NCI-H345 treated with DMSO at 0.1 percent for 48 hours (cell line): ENCODE measurements at regions not wholly inside any gene's neighbourhood (a gene's known extent, or its start where the extent isn't known, plus 50 kb on each side); places are given as distances from the start of the nearest gene placed in this dataset.
"Not testable (repeated sequence)": the region's sequence is repeated elsewhere in the genome, so short reads cannot be mapped to it uniquely, and the experiment has no call there.

Experiments
- DNase-seq: peaks from one replicate; lab custom pipeline; 2025; ENCODE audit not compliant: unreplicated experiment; lab: John Stamatoyannopoulos, UW

- DNase-seq, result no peak
These were observed 91.3 kb upstream of the OGFRL1 start for GRCh38 chr6:71197267-71197666.

DNA sequence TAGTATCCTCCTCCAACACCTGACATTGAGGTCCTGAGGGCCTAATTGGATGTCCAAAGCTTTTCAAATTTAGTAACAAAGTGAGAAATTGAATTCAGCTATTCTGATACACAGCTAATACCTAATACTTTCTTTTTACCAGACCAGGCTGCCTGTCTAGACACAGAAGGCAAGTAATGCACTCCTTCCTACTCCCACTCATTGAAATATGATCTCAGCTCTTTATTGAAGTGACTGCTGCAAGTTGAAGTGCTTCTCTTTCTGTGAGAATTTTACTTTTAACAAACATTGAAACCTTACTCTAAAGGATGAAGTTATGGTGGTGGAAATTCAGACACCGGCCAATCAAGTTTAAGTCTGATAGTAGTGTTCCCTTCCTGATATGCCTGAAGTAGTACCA lies 90.8 kb upstream of the OGFRL1 start:
- no peak for DNase-seq

GRCh38 chr6:71198908-71199307 lies 89.7 kb upstream of the OGFRL1 start:
- no peak for DNase-seq

GRCh38 chr6:71199736-71200135 lies 88.9 kb upstream of the OGFRL1 start:
- DNase-seq, result no peak

DNA sequence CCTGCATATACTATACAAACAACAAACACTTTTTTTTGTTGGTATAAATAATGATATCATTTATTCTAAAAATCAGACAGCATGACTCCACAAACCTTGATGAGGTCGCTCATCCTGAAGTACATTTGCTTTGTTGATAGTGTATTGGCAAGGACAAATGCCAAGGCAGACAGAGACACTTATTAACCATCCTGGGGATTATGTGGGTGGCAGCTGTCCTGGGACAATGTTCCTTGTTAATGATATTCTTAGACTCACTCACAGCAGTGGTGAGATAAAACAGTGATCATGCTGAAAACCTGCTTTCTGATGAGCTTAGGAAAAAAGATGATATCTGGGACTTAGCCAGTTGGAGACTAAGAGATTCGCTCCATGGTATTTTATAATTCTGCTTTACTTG lies 85.4 kb upstream of the OGFRL1 start:
- DNase-seq, result no peak

GRCh38 chr6:71204741-71205140 lies 83.9 kb upstream of the OGFRL1 start:
- no peak for DNase-seq

GRCh38 chr6:71205336-71205956 lies 83.2 kb upstream of the OGFRL1 start:
- DNase-seq, result no peak

DNA sequence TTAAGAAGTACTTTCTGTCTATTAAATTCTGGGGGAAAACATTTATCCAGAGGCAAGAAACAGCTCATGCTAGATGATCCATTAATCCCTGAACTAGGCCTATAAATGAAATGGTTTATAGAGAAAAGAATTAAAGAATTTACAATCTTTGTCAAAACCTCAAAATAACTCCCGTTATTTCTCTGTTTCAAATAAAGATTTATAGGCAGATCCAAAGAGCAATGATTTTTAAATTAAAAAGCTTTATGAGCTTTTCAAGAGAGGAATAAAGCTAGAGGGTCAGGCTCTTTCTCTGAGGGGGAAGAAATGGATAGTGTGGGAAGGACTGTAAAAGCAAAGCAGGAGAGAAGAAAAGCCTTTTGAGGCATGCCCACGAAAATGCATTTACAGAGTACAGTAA lies 82.5 kb upstream of the OGFRL1 start:
- no peak for DNase-seq

DNA sequence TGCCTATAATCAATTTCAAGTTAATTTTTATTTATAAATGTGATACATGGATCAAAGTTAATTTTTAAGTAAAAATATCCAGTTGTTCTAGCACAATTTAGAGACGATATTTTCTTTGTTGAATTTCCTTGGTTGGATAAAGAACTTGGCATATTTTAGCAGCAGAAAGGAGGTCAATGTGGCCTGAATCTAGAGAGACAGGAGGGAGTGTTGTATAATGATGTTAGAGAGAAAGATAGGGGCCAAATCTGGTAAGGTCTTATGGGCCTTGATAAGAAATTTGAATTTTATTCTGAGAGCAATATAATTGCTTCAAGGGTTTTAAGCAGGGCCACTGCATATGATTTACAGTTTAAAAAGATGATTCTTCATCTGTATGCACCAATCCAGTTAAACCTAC lies 79.4 kb upstream of the OGFRL1 start:
- no peak for DNase-seq

DNA sequence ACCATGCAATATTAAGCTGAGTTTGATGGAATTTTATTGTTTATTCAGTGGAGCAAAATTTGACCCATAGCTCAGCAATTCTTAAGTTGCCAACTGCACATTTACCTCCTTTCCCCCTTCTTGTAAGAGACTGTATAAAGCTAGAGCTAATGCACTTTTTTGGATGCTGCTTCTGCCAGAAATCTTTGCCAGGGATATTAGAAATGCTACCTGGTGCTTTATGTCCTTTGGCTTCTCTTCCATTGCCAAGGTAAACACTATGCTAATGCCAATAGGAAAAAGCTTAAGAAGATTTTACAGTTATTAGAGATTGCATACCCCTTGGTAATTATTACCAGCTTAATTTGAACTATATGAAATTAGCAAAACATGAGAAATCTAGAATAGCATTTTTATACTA lies 79.0 kb upstream of the OGFRL1 start:
- DNase-seq, result no peak

DNA sequence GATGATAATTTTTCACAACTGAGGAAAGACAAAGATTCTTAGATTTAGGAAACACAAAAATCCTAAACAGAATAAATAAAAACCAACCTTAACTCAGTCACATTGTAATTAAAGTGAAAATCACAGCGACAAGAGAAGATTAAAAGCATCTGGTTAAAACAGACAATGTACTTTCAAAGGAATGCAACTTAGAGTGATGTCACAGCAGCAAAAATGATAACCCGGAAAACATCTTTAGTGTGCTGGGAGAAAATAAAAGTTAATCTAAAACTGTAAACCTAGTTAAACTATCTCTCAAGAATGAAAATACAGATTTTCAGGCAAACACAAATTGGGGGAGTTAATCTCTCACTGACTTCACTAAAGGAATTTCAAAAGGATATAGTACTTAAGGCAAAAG lies 76.8 kb upstream of the OGFRL1 start:
- no peak for DNase-seq

DNA sequence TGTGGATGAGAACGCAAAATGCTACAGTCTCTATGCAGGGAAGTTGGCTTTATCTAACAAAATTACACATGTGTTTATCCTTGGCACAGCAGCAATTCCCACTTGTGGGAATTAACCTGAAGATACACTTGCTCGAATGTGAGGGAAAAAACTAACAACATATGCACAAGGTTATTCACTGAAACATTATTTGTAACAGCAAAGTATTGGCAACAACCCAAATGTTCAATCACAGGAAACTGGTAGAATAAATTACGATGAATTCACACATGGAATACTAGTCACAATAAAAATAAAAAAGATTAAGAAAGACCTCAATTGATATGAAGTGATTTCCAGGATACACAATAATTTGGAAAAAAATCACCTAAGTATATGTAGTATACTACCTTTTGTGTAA lies 68.1 kb upstream of the OGFRL1 start:
- no peak for DNase-seq

DNA sequence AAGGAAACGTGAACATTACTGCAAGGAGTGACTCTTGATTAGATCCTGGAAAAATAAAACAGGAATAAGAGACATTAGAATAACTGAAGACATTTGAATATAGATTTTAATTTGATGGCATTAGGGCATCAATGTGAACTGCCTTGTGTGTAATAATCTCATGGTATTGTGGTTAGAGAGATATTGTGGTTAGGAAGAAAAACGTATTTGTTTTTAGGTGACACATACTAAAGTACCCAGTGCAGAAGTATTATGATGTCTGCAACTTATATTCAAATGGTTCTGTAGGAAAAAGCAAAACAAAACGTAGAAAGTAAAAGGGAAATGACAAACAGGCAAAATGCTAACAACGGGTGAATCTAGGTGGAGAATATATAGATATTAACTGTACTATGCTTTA lies 65.9 kb upstream of the OGFRL1 start:
- no peak for DNase-seq

GRCh38 chr6:71224011-71224410 lies 64.6 kb upstream of the OGFRL1 start:
- DNase-seq, result no peak

GRCh38 chr6:71226151-71226550 lies 62.5 kb upstream of the OGFRL1 start:
- no peak for DNase-seq

- DNase-seq, result no peak
These were observed 60.1 kb upstream of the OGFRL1 start for GRCh38 chr6:71228461-71229041.

DNA sequence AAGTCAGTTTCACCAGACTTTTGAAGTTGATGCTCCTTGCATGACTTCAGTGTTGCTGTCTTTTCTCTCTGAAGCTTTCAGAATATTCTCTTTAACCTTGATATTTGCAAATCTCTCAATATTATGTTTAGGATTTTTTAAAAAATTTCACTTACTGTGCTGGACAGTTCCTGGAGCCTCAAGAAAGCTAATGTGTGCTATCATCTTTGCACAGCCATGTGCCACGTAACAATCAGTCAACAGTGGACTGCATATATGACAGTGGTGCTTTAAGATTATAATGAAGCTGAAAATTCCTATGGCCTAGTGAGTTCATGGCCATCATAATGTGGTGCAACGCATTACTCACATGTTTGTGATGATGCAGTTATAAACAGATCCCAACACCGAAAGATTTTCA lies 59.1 kb upstream of the OGFRL1 start:
- DNase-seq, result no peak

DNA sequence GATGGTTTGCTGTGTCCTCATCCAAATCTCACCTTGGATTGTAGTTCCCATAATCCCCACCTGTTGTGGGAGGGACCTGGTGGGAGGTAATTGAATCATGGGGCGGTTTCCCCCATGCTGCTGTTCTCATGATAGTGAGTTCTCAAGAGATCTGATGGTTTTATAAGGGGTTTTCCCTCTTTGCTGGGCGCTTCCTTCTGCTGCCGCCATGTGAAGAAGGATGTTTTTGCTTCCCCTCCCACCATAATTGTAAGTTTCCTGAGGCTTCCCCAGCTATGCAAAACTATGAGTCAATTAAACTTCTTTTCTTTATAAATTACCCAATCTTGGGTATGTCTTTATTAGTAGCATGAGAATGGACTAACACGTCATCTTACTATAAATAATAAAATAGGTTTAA lies 55.7 kb upstream of the OGFRL1 start:
- DNase-seq, result not testable (repeated sequence)

DNA sequence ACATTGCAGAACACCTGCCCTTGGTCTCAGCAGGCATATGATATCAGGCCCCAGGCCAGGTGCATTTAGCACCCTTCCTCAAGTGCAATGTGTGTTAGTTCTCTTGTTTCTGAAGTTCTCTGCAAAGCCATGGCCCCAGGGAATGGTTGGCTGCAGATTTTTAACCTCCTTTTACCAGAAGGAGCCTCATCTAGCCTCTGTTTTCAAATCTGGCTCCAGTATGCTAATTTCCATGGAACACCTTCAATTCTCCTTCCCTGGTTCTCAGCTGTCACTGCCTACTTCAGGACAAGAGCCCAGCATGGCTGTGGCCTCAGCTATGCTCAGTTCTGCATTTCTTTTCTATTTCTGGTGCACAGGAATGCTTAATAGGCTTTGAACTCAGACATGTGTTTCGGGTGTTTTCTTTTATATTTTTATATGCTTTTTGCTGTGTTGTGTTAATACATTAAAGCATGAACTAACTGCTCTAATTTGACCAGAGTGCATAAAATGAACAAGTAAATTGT lies 51.6 kb upstream of the OGFRL1 start:
- no peak for DNase-seq

DNA sequence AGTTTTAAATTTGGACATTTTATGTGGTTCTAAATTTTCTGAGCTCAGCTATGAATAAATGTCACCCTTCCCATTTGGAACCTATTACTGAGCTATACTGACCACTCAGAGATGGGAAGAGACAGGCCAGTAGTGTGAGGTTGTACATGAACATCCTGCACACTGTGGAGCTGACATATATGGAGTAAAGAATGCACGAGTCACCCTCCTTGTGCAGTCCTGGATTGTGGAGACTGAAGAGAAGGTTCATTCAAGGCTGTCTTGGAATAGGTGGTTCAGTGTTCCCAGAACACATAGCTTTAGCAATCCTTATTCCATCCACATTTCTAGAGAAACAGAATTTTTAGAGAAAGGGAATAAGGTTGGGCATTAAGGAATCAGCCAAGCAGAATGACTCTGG lies 50.3 kb upstream of the OGFRL1 start:
- DNase-seq, result no peak
